ENCODE measurements at regions not wholly inside any gene's neighbourhood (a gene's known extent, or its start where the extent isn't known, plus 50 kb on each side); places are given as distances from the start of the nearest gene placed in this dataset.

DNA sequence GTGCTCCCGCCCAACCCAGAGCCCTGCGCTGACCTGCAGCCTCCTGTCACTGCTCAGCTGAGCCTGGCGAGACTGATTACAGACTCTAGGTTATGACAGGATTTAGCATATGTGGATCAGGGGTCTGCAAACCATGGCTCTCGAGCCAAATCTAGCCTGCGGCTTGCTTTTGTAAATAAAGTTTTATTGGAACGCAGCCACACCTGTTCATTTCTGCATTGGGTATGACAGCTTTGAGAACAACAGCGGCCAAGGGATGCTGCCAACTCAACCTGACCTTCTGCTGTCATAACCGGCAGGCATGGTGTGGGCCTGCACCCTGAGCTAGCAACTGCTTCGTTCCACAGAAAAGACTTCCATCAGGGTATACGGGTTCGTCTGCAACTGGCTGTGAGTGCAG, 50.5 kb upstream of the IQSEC1 start:
- TF ChIP-seq, protein P1, sequence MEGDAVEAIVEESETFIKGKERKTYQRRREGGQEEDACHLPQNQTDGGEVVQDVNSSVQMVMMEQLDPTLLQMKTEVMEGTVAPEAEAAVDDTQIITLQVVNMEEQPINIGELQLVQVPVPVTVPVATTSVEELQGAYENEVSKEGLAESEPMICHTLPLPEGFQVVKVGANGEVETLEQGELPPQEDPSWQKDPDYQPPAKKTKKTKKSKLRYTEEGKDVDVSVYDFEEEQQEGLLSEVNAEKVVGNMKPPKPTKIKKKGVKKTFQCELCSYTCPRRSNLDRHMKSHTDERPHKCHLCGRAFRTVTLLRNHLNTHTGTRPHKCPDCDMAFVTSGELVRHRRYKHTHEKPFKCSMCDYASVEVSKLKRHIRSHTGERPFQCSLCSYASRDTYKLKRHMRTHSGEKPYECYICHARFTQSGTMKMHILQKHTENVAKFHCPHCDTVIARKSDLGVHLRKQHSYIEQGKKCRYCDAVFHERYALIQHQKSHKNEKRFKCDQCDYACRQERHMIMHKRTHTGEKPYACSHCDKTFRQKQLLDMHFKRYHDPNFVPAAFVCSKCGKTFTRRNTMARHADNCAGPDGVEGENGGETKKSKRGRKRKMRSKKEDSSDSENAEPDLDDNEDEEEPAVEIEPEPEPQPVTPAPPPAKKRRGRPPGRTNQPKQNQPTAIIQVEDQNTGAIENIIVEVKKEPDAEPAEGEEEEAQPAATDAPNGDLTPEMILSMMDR (IDR thresholded peaks at IDR 0.05; ENCODE audit: insufficient read depth, low read depth, low read length, missing control alignments), result no peak
- DNase-seq (ENCODE audit: low read depth), result no peak
- H3K4me3 ChIP-seq (ENCODE audit: low read depth, low read length), result no peak overlapping the region

DNA sequence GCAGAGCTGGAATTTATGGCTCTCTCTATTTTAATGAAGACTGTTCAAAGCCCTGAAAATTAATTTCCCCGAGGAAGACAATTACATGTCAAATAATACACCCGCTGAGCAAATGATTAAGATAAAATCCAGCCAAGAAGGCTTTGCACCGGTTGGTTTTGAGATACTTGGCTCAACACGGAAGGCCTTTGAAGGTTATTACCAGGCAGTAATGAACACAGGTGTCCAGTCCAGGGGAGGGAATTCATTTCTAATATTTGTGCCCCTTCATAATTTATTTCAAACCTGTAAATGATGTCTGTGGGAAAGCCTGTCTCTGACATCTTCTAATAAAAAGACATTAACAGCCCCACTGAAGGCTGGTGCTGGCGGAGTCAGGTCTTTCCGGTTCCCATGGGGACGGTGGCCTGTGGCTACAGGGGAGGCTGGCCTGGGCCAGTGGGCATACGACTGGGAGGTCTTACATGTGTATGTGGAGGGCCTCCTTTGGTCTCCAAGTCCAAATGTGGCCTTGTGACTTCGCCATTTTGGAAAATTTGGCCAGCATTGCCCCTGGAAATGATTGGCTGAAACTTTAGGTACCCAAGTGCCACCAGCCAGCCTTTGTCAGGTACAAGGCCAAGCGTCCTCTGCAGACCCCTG, 49.9 kb upstream of the IQSEC1 start:
- no peak overlapping the region for H3K4me3 ChIP-seq (ENCODE audit: low read depth, low read length)
- DNase-seq (ENCODE audit: low read depth), result no peak
- TF ChIP-seq, protein P1 (IDR thresholded peaks at IDR 0.05; ENCODE audit: insufficient read depth, low read depth, low read length, missing control alignments), result no peak
